Neural cell (in vitro differentiated cells): ENCODE measurements at regions not wholly inside any gene's neighbourhood (a gene's known extent, or its start where the extent isn't known, plus 50 kb on each side); places are given as distances from the start of the nearest gene placed in this dataset.

ENCODE experiments used
- H2AFZ ChIP-seq: fragments of 200-600, 300-800 bp; sonication (generic), shearing (Covaris generic); 2 replicates; pipeline ENCODE4 v1.6.0; 2014; ENCODE audit warnings: low read depth, mild to moderate bottlenecking, antibody characterized with exemption, low read length, moderate library complexity
- H3F3A ChIP-seq: fragments of 200-600 bp; shearing (Covaris generic); 2 replicates; pipeline ENCODE4 v1.6.1; 2016; ENCODE audit warnings: mild to moderate bottlenecking, moderate library complexity, mixed read lengths, antibody characterized with exemption, low read length; ENCODE audit not compliant: insufficient read depth, poor library complexity, severe bottlenecking
- H3K27ac ChIP-seq: fragments of 200-600, 300-800 bp; sonication (generic), shearing (Covaris generic); 2 replicates; pipeline ENCODE4 v1.5.1; 2014; ENCODE audit warnings: mild to moderate bottlenecking, low read length, moderate library complexity
- H3K27me3 ChIP-seq: fragments of 300-800, 200-600 bp; sonication (generic), shearing (Covaris generic); 2 replicates; pipeline ENCODE4 v1.6.0; 2014; ENCODE audit warnings: mild to moderate bottlenecking, low read depth, low read length, moderate library complexity; ENCODE audit not compliant: insufficient read depth
- H3K36me3 ChIP-seq: fragments of 300-800, 200-600 bp; sonication (generic), shearing (Covaris generic); 2 replicates; pipeline ENCODE4 v1.5.1; 2014; ENCODE audit warnings: mild to moderate bottlenecking, antibody characterized with exemption, low read length, moderate library complexity; ENCODE audit not compliant: insufficient read depth
- H3K4me2 ChIP-seq: fragments of 300-800, 200-600 bp; sonication (generic), shearing (Covaris generic); 2 replicates; pipeline ENCODE4 v1.6.0; 2014; ENCODE audit warnings: mild to moderate bottlenecking, low read length
- H3K4me3 ChIP-seq: fragments of 300-800, 200-600 bp; sonication (generic), shearing (Covaris generic); 2 replicates; pipeline ENCODE4 v1.5.1; 2014; ENCODE audit warnings: mild to moderate bottlenecking, low read length, moderate library complexity
- H3K79me2 ChIP-seq: fragments of 200-600 bp; shearing (Covaris generic); replicated peaks from 2 replicates; pipeline ENCODE4 v1.6.0; 2014; ENCODE audit warnings: mild to moderate bottlenecking, low read length, moderate library complexity; ENCODE audit not compliant: insufficient read depth
- H3K9ac ChIP-seq: fragments of 300-800, 200-600 bp; sonication (generic), shearing (Covaris generic); 2 replicates; pipeline ENCODE4 v1.6.1; 2016; ENCODE audit warnings: mild to moderate bottlenecking, low read length, mixed read lengths
- H3K9me2 ChIP-seq: fragments of 200-600 bp; shearing (Covaris generic); 2 replicates; pipeline ENCODE4 v1.6.1; 2016; ENCODE audit warnings: mild to moderate bottlenecking, low read length, mixed read lengths; ENCODE audit not compliant: insufficient read depth
- H3K9me3 ChIP-seq: fragments of 200-600, 300-800 bp; sonication (generic), shearing (Covaris generic); 2 replicates; pipeline ENCODE4 v1.6.1; 2016; ENCODE audit warnings: mild to moderate bottlenecking, mixed run types, low read length, moderate library complexity, mixed read lengths
- H4K20me1 ChIP-seq: fragments of 200-600 bp; shearing (Covaris generic); 2 replicates; pipeline ENCODE4 v1.6.1; 2016; ENCODE audit warnings: mild to moderate bottlenecking, mixed run types; ENCODE audit not compliant: insufficient read depth
- EP300 ChIP-seq: fragments of 450-650 bp; conservative IDR thresholded peaks from 2 replicates; pipeline ENCODE4 v1.6.1; 2014; ENCODE audit warnings: antibody characterized with exemption, mild to moderate bottlenecking, moderate library complexity; ENCODE audit not compliant: poor library complexity, severe bottlenecking
- EZH2 ChIP-seq: fragments of 200-600, 300-800 bp; shearing (Covaris generic), sonication (generic); IDR thresholded peaks from 2 replicates; pipeline ENCODE4 v1.6.1; 2014; ENCODE audit warnings: antibody characterized with exemption, low read length, borderline replicate concordance, mild to moderate bottlenecking; ENCODE audit not compliant: insufficient read depth, poor library complexity, severe bottlenecking
- MXI1 ChIP-seq: fragments of 450-650 bp; conservative IDR thresholded peaks from 2 replicates; pipeline ENCODE4 v1.6.1; 2014; ENCODE audit warnings: antibody characterized with exemption, mild to moderate bottlenecking; ENCODE audit not compliant: poor library complexity, severe bottlenecking
- POLR2AphosphoS5 ChIP-seq: IDR thresholded peaks from 2 replicates; pipeline ENCODE4 v1.6.1; 2012
- RAD21 ChIP-seq: fragments of 450-650 bp; conservative IDR thresholded peaks from 2 replicates; pipeline ENCODE4 v1.6.1; 2014; ENCODE audit warnings: antibody characterized with exemption, mild to moderate bottlenecking, moderate library complexity
- SMC3 ChIP-seq: fragments of 450-650 bp; conservative IDR thresholded peaks from 2 replicates; pipeline ENCODE4 v1.6.1; 2014; ENCODE audit warnings: antibody characterized with exemption, mild to moderate bottlenecking, moderate library complexity; ENCODE audit not compliant: poor library complexity
- TAF1 ChIP-seq: IDR thresholded peaks from 2 replicates; pipeline ENCODE4 v1.6.1; 2012; ENCODE audit warnings: low read depth
- TF ChIP-seq, protein P1 (sequence below): fragments of 450-650 bp; IDR thresholded peaks from 2 replicates; pipeline ENCODE4 v1.5.1; 2014; ENCODE audit warnings: antibody characterized with exemption, mild to moderate bottlenecking, moderate library complexity; ENCODE audit not compliant: poor library complexity, severe bottlenecking
- TF ChIP-seq, protein P2 (sequence below): IDR thresholded peaks from 2 replicates; pipeline ENCODE4 v1.6.1; 2012; ENCODE audit warnings: borderline replicate concordance

DNA sequence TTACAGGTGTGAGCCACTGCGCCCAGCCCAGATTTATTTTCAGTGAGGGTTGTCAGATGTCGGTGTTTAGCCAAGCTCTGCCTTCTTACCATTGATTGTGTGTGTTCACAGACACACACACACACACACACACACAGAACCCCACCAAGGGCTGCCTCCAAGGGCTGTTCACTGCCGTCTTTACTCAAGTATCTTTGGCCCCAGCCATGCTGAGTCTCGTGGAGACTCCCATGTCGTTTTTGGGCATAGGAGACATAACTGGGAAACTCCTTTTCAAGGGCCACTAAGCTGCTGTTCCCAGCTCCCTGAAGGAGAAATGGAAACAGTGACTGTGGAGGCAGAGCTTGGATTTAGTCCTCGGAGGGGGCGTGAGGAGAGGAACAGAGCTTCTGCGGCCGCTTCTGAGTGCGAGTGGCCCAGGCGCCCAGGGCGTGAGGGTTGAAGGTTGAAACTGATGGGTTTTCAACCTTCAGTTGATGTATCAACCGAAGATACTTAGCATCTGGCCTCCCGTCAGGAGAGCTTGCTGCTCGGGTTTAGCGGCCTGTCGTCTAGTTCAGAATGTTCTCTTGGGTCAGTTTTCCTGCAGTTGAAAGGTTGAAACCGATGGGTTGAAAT lies 243.6 kb downstream of the TTLL2 start:
- Histone ChIP-seq H3K4me3 (no peak overlapping the region), H3K27me3 (no peaks in the 10 kb centered on the region), H3K27ac (no peak overlapping the region), H3F3A (no peaks in the 10 kb centered on the region), H3K4me2 (no peak overlapping the region), H3K9me3 (no peaks in the 10 kb centered on the region), H3K9me2 (no peaks in the 10 kb centered on the region), H3K9ac (no peak overlapping the region), H4K20me1 (no peaks in the 10 kb centered on the region), H2AFZ (no peak overlapping the region), H3K36me3 (no peaks in the 10 kb centered on the region), H3K79me2 (no peaks in the 10 kb centered on the region)
- TF ChIP-seq, protein P1, sequence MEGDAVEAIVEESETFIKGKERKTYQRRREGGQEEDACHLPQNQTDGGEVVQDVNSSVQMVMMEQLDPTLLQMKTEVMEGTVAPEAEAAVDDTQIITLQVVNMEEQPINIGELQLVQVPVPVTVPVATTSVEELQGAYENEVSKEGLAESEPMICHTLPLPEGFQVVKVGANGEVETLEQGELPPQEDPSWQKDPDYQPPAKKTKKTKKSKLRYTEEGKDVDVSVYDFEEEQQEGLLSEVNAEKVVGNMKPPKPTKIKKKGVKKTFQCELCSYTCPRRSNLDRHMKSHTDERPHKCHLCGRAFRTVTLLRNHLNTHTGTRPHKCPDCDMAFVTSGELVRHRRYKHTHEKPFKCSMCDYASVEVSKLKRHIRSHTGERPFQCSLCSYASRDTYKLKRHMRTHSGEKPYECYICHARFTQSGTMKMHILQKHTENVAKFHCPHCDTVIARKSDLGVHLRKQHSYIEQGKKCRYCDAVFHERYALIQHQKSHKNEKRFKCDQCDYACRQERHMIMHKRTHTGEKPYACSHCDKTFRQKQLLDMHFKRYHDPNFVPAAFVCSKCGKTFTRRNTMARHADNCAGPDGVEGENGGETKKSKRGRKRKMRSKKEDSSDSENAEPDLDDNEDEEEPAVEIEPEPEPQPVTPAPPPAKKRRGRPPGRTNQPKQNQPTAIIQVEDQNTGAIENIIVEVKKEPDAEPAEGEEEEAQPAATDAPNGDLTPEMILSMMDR = no peak
- TF ChIP-seq SMC3 (no peak), EP300 (no peak), EZH2 (no peak), TAF1 (no peak), MXI1 (no peak), POLR2AphosphoS5 (no peak), RAD21 (no peak)
- TF ChIP-seq, protein P2, sequence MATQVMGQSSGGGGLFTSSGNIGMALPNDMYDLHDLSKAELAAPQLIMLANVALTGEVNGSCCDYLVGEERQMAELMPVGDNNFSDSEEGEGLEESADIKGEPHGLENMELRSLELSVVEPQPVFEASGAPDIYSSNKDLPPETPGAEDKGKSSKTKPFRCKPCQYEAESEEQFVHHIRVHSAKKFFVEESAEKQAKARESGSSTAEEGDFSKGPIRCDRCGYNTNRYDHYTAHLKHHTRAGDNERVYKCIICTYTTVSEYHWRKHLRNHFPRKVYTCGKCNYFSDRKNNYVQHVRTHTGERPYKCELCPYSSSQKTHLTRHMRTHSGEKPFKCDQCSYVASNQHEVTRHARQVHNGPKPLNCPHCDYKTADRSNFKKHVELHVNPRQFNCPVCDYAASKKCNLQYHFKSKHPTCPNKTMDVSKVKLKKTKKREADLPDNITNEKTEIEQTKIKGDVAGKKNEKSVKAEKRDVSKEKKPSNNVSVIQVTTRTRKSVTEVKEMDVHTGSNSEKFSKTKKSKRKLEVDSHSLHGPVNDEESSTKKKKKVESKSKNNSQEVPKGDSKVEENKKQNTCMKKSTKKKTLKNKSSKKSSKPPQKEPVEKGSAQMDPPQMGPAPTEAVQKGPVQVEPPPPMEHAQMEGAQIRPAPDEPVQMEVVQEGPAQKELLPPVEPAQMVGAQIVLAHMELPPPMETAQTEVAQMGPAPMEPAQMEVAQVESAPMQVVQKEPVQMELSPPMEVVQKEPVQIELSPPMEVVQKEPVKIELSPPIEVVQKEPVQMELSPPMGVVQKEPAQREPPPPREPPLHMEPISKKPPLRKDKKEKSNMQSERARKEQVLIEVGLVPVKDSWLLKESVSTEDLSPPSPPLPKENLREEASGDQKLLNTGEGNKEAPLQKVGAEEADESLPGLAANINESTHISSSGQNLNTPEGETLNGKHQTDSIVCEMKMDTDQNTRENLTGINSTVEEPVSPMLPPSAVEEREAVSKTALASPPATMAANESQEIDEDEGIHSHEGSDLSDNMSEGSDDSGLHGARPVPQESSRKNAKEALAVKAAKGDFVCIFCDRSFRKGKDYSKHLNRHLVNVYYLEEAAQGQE = no peak

DNA sequence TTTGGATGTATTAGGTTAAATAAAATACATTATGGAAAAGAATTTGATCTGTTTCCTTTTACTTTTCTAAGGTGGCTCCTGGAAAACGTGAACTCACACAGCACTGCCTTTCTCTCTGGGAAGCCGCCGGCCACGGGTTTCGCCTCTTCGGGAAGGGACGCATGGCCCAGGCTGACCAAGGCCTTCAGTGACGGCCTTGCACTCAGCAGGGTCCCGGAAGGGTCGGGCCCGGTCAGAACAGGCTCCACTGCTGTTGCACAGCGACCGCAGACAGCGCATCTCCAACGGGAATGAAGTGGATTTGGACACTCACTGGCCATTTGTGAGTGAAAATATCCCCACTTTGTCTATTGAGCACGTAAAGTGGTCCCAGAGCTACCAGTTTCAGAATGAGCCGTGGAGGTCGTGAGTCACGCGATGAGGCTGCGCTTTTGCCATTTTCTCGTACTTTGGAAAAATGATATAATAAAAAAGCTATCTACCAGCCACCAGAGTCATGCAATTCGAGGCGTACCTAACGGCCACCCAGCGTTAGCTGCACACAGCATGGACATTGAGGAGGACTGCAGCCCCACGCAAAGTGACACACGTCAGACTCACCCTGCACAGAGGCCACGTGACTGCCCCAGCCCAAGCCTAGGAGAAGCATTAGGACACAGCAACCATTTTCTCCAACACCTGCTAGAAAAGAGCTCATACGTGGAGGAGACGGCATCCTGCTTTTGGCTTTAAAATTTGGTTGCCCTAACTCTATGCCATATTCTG lies 244.3 kb downstream of the TTLL2 start:
- no peaks in the 10 kb centered on the region for H4K20me1 ChIP-seq
- TF ChIP-seq, protein P1 = no peak
- TF ChIP-seq POLR2AphosphoS5 (no peak), SMC3 (no peak), MXI1 (no peak), TAF1 (no peak), EP300 (no peak), EZH2 (no peak), RAD21 (no peak)
- TF ChIP-seq, protein P2 = no peak
- H3K4me3 ChIP-seq = no peak overlapping the region
- H3K79me2 ChIP-seq = no peaks in the 10 kb centered on the region
- no peak overlapping the region for H3K9ac ChIP-seq
- no peaks in the 10 kb centered on the region for H3F3A ChIP-seq
- no peaks in the 10 kb centered on the region for H3K36me3 ChIP-seq
- H2AFZ ChIP-seq = no peak overlapping the region
- H3K27ac ChIP-seq = no peak overlapping the region
- no peaks in the 10 kb centered on the region for H3K9me3 ChIP-seq
- H3K9me2 ChIP-seq = no peaks in the 10 kb centered on the region
- no peaks in the 10 kb centered on the region for H3K27me3 ChIP-seq
- no peak overlapping the region for H3K4me2 ChIP-seq
